B cell (primary cell): ENCODE measurements at regions not wholly inside any gene's neighbourhood (a gene's known extent, or its start where the extent isn't known, plus 50 kb on each side); places are given as distances from the start of the nearest gene placed in this dataset.

Source experiments
- ATAC-seq: fragments of 200-7000 bp; cut with Tn5 transposase; one replicate; pipeline ENCODE4 v1.10.0; 2021; ENCODE audit warnings: low read depth, mild to moderate bottlenecking, moderate number of reproducible peaks, moderate library complexity
- CTCF ChIA-PET: fragments of 350-600 bp; sonication (Branson Sonifier 250); formaldehyde crosslinking; loops from one replicate; lab custom pipeline; 2021; ENCODE audit warnings: antibody characterized with exemption, inconsistent platforms; lab: Charles Lee
- POLR2A ChIA-PET: fragments of 350-600 bp; sonication (Branson Sonifier 250); formaldehyde crosslinking; loops from one replicate; lab custom pipeline; 2021; ENCODE audit warnings: antibody characterized with exemption; lab: Charles Lee
- DNase-seq: peaks from one replicate; pipeline ENCODE4 v3.0.0; 2013
- H2AFZ ChIP-seq: 2 replicates; pipeline ENCODE4 v1.6.1; 2012; ENCODE audit warnings: mild to moderate bottlenecking, low read depth, low read length; ENCODE audit not compliant: insufficient read depth, poor library complexity, severe bottlenecking
- H3K27ac ChIP-seq, 2 donors: 1 replicate in 1 of 2; 2 replicates in 1 of 2; pipeline ENCODE4 v1.5.1; 2012 to 2013; ENCODE audit warnings: low read length in 2 of 2, mild to moderate bottlenecking in 2 of 2, moderate library complexity in 1 of 2
- H3K27me3 ChIP-seq, 4 experiments: fragments of 200-600 bp in 1 of 4; sonication (generic) in 1 of 4; replicated peaks in 1 of 4; 1 replicate in 2 of 4; 2 replicates in 2 of 4; pipeline versions ENCODE4 v1.6.1 to v1.7.0; 2013 to 2016; ENCODE audit warnings: low read length in 3 of 4, mild to moderate bottlenecking in 2 of 4, mixed read lengths in 1 of 4, moderate library complexity in 1 of 4; ENCODE audit not compliant: insufficient read depth in 4 of 4, control insufficient read depth in 3 of 4; ENCODE audit errors: control extremely low read depth in 1 of 4
- H3K36me3 ChIP-seq, 2 experiments: replicated peaks in 1 of 2; 1 replicate in 1 of 2; 2 replicates in 1 of 2; pipeline versions ENCODE4 v1.6.1 to v1.7.1; 2013; ENCODE audit warnings: low read length in 1 of 2; ENCODE audit not compliant: insufficient read depth in 2 of 2, control insufficient read depth in 1 of 2; ENCODE audit errors: control extremely low read depth in 1 of 2, extremely low read depth in 1 of 2
- H3K4me1 ChIP-seq, 2 donors: fragments of 200-600 bp in 1 of 2; sonication (generic) in 1 of 2; 1 replicate in 1 of 2; 2 replicates in 1 of 2; pipeline versions ENCODE4 v1.5.1 to v1.6.1; 2013 to 2017; ENCODE audit warnings: low read length in 2 of 2; ENCODE audit not compliant: control insufficient read depth in 2 of 2, insufficient read depth in 2 of 2
- H3K4me2 ChIP-seq: replicated peaks from 2 replicates; pipeline ENCODE3; 2012; ENCODE audit warnings: mild to moderate bottlenecking, low read depth, low read length; ENCODE audit not compliant: poor library complexity, severe bottlenecking
- H3K4me3 ChIP-seq, 5 experiments: fragments of 200-600 bp in 1 of 5; sonication (generic) in 1 of 5; 1 replicate in 3 of 5; 2 replicates in 2 of 5; pipeline versions ENCODE4 v1.5.1 to v1.7.0; 2011 to 2016; ENCODE audit warnings: low read length in 4 of 5, mild to moderate bottlenecking in 4 of 5, low read depth in 2 of 5, control low read depth in 1 of 5, moderate library complexity in 1 of 5; ENCODE audit not compliant: insufficient read depth in 1 of 5; ENCODE audit errors: control extremely low read depth in 1 of 5, extremely low read depth in 1 of 5
- H3K79me2 ChIP-seq: fragments of 200-600 bp; sonication (generic); one replicate; pipeline ENCODE4 v1.6.0; 2016; ENCODE audit warnings: low read length; ENCODE audit not compliant: control insufficient read depth, insufficient read depth
- H3K9ac ChIP-seq: fragments of 200-600 bp; sonication (generic); 2 replicates; pipeline ENCODE4 v1.6.1; 2017; ENCODE audit warnings: mild to moderate bottlenecking, low read length, moderate library complexity
- H3K9me3 ChIP-seq, 3 donors: one replicate each; pipeline versions ENCODE4 v1.6.1 to v1.7.1; 2013; ENCODE audit warnings: low read length in 2 of 3; ENCODE audit not compliant: control insufficient read depth in 2 of 3, insufficient read depth in 1 of 3; ENCODE audit errors: control extremely low read depth in 1 of 3
- H4K20me1 ChIP-seq: 2 replicates; pipeline ENCODE4 v1.6.0; 2012; ENCODE audit warnings: mild to moderate bottlenecking, low read length; ENCODE audit not compliant: insufficient read depth, control insufficient read depth, poor library complexity, severe bottlenecking
- H3K27ac Mint-ChIP-seq: one replicate; pipeline ENCODE4 v1.8.0; 2021; ENCODE audit warnings: mixed read lengths
- H3K27me3 Mint-ChIP-seq: one replicate; pipeline ENCODE4 v1.8.0; 2021; ENCODE audit warnings: mixed read lengths
- H3K4me1 Mint-ChIP-seq: one replicate; pipeline ENCODE4 v1.8.0; 2021; ENCODE audit warnings: mixed read lengths
- H3K4me3 Mint-ChIP-seq: one replicate; pipeline ENCODE4 v1.8.0; 2021; ENCODE audit warnings: mixed read lengths
- H3K9me3 Mint-ChIP-seq: one replicate; pipeline ENCODE4 v1.8.0; 2022; ENCODE audit warnings: mixed read lengths; ENCODE audit not compliant: insufficient read depth
- CTCF ChIP-seq: fragments of 200-600 bp; IDR thresholded peaks from one replicate; pipeline ENCODE4 v1.8.0; 2022; ENCODE audit warnings: antibody characterized with exemption, mild to moderate bottlenecking
- EZH2 ChIP-seq: IDR thresholded peaks from 2 replicates; pipeline ENCODE4 v1.6.1; 2012; ENCODE audit warnings: borderline replicate concordance, low read depth, mild to moderate bottlenecking, moderate library complexity, low read length; ENCODE audit not compliant: insufficient read depth, poor library complexity, severe bottlenecking
- WGBS: methylation state at CpG from one replicate; pipeline ENCODE4 v1.1.5; 2013; ENCODE audit warnings: missing lambda C conversion rate; ENCODE audit not compliant: insufficient coverage; 5-methylcytosine and 5-hydroxymethylcytosine counted together
- intact Hi-C: fragments of 100-400 bp; cut with micrococcal nuclease; formaldehyde crosslinking; loops from one replicate; pipeline ENCODE4 v1.10.0; 2022

GRCh38 chr3:161939918-161940620 lies 443.5 kb downstream of the OTOL1 start:
- no peak for TF ChIP-seq CTCF
- TF ChIP-seq EZH2, result no peak
- ChIA-PET CTCF (no interaction called here), POLR2A (no interaction called here)
- Histone ChIP-seq H3K9ac (no peak overlapping the region), H3K36me3 (no peaks in the 10 kb centered on the region), H3K79me2 (no peaks in the 10 kb centered on the region), H3K4me1 (no peaks in the 10 kb centered on the region), H2AFZ (no peak overlapping the region), H4K20me1 (no peaks in the 10 kb centered on the region), H3K27ac (no peak overlapping the region), H3K9me3 (peaks cover 0 to 2% (median 0%) of the 10 kb centered on the region in 3 donors), H3K4me2 (no peak overlapping the region), H3K4me3 (no peak overlapping the region), H3K27me3 (no peaks in the 10 kb centered on the region)
- no peaks in the 10 kb centered on the region for H3K4me1 Mint-ChIP-seq
- no peaks in the 10 kb centered on the region for H3K27me3 Mint-ChIP-seq
- DNase-seq (no peak), ATAC-seq (no peak)
- H3K27ac Mint-ChIP-seq, result no peak overlapping the region
- peaks cover 4% of the 10 kb centered on the region for H3K9me3 Mint-ChIP-seq
- WGBS, result 0% methylated on average over 2 of the region's 4 CpGs
- H3K4me3 Mint-ChIP-seq, result no peak overlapping the region
- intact Hi-C loops, result no loop called here

- H3K9me3 Mint-ChIP-seq, result peaks cover 4% of the 10 kb centered on the region
- no peaks in the 10 kb centered on the region for H3K36me3 ChIP-seq
- H3K4me3 Mint-ChIP-seq, result no peak overlapping the region
- H3K27ac Mint-ChIP-seq, result no peak overlapping the region
- no peaks in the 10 kb centered on the region for H3K79me2 ChIP-seq
- no peaks in the 10 kb centered on the region for H3K27me3 ChIP-seq
- DNase-seq, result no peak
- no CpG with 5 or more reads among the region's 4 CpGs for WGBS
- no peaks in the 10 kb centered on the region for H4K20me1 ChIP-seq
- H3K9me3 ChIP-seq, result peaks cover 0 to 2% (median 0%) of the 10 kb centered on the region in 3 donors
- no peak for TF ChIP-seq CTCF
- no peak for TF ChIP-seq EZH2
- no peak overlapping the region for H3K4me2 ChIP-seq
- ATAC-seq, result no peak
- no peak overlapping the region for H3K4me3 ChIP-seq
- no peaks in the 10 kb centered on the region for H3K27me3 Mint-ChIP-seq
- H2AFZ ChIP-seq, result no peak overlapping the region
- H3K9ac ChIP-seq, result no peak overlapping the region
- POLR2A ChIA-PET, result no interaction called here
- no peaks in the 10 kb centered on the region for H3K4me1 Mint-ChIP-seq
- no peak overlapping the region for H3K27ac ChIP-seq
- intact Hi-C loops, result no loop called here
- H3K4me1 ChIP-seq, result no peaks in the 10 kb centered on the region
- CTCF ChIA-PET, result no interaction called here
Observed at GRCh38 chr3:161940621-161940965, 444.0 kb downstream of the OTOL1 start.
